H1 (cell line): ENCODE measurements at regions not wholly inside any gene's neighbourhood (a gene's known extent, or its start where the extent isn't known, plus 50 kb on each side); places are given as distances from the start of the nearest gene placed in this dataset.

Experiments
- CTCF ChIA-PET: fragments of 300-600 bp; sonication (Branson Sonifier 250); formaldehyde crosslinking; loops from one replicate; lab custom pipeline; 2021; ENCODE audit not compliant: partially characterized antibody; lab: Charles Lee
- POLR2A ChIA-PET: fragments of 300-600 bp; sonication (Branson Sonifier 250); formaldehyde crosslinking; loops from one replicate; lab custom pipeline; 2021; ENCODE audit warnings: inconsistent platforms; ENCODE audit not compliant: partially characterized antibody; lab: Charles Lee
- DNase-seq, 2 experiments: peaks; one replicate each; pipeline versions ENCODE4 v3.0.0 to v3.0.0-alpha.2; 2010 to 2022; ENCODE audit warnings: low spot score in 2 of 2, low read depth in 1 of 2, mixed read lengths in 1 of 2
- FAIRE-seq: peaks from 2 replicates; lab custom pipeline; 2011; peaks lifted over from hg19 to GRCh38; lab: Jason Lieb, UNC
- H2AFZ ChIP-seq: 2 replicates; pipeline ENCODE4 v1.8.1; 2012; ENCODE audit warnings: low read length, inconsistent platforms
- H2AK5ac ChIP-seq: 2 replicates; pipeline ENCODE4 v1.6.1; 2013; ENCODE audit warnings: low read depth, low read length
- H2BK120ac ChIP-seq: replicated peaks from 2 replicates; pipeline ENCODE3; 2013; ENCODE audit warnings: low read depth, low read length, inconsistent platforms
- H2BK12ac ChIP-seq: 2 replicates; pipeline ENCODE4 v1.6.1; 2013; ENCODE audit warnings: low read depth, low read length
- H2BK15ac ChIP-seq: 2 replicates; pipeline ENCODE4 v1.6.1; 2013; ENCODE audit warnings: low read length
- H2BK20ac ChIP-seq: 2 replicates; pipeline ENCODE4 v1.6.1; 2013; ENCODE audit warnings: low read length
- H2BK5ac ChIP-seq: 2 replicates; pipeline ENCODE4 v1.6.1; 2013; ENCODE audit warnings: low read depth, low read length
- H3K14ac ChIP-seq: 2 replicates; pipeline ENCODE4 v1.6.1; 2013; ENCODE audit warnings: inconsistent platforms; ENCODE audit not compliant: insufficient read length
- H3K18ac ChIP-seq: 2 replicates; pipeline ENCODE4 v1.6.1; 2013; ENCODE audit warnings: low read length; ENCODE audit errors: extremely low read depth
- H3K23ac ChIP-seq: 2 replicates; pipeline ENCODE4 v1.6.1; 2013; ENCODE audit warnings: inconsistent platforms; ENCODE audit not compliant: insufficient read length
- H3K23me2 ChIP-seq: 2 replicates; pipeline ENCODE4 v1.6.1; 2013; ENCODE audit warnings: low read depth, low read length
- H3K27ac ChIP-seq: 2 replicates; pipeline ENCODE4 v1.6.1; 2011; ENCODE audit warnings: low read depth, low read length, inconsistent platforms
- H3K27me3 ChIP-seq, 4 experiments: replicated peaks in 1 of 4; 1 replicate in 1 of 4; 2 replicates in 3 of 4; pipeline versions ENCODE4 v1.6.1 to v1.8.1; 2011 to 2013; ENCODE audit warnings: low read length in 3 of 4, mild to moderate bottlenecking in 3 of 4, inconsistent platforms in 2 of 4, mixed read lengths in 2 of 4, moderate library complexity in 1 of 4; ENCODE audit not compliant: control insufficient read depth in 3 of 4, insufficient read depth in 3 of 4; ENCODE audit errors: extremely low read depth in 1 of 4
- H3K36me3 ChIP-seq, 4 experiments: 2 replicates each; pipeline versions ENCODE4 v1.6.1 to v1.8.1; 2011 to 2013; ENCODE audit warnings: mild to moderate bottlenecking in 4 of 4, low read length in 3 of 4, moderate library complexity in 2 of 4, control low read depth in 1 of 4, inconsistent platforms in 1 of 4; ENCODE audit not compliant: insufficient read depth in 4 of 4, control insufficient read depth in 2 of 4
- H3K4ac ChIP-seq: replicated peaks from 2 replicates; pipeline ENCODE3; 2013; ENCODE audit warnings: low read length, low read depth, mixed read lengths, inconsistent platforms; ENCODE audit not compliant: insufficient read length
- H3K4me1 ChIP-seq, 4 experiments: replicated peaks in 1 of 4; 1 replicate in 1 of 4; 2 replicates in 3 of 4; pipeline versions ENCODE4 v1.6.1 to v1.8.1; 2011 to 2013; ENCODE audit warnings: low read length in 3 of 4, inconsistent platforms in 2 of 4, mixed read lengths in 1 of 4; ENCODE audit not compliant: insufficient read depth in 4 of 4, control insufficient read depth in 3 of 4
- H3K4me2 ChIP-seq, 2 experiments: 2 replicates each; pipeline versions ENCODE4 v1.6.1 to v1.8.1; 2011 to 2013; ENCODE audit warnings: low read depth in 2 of 2, low read length in 2 of 2, control low read depth in 1 of 2, inconsistent platforms in 1 of 2, mild to moderate bottlenecking in 1 of 2; ENCODE audit not compliant: insufficient read depth in 1 of 2
- H3K4me3 ChIP-seq, 4 experiments: fragments of 200-600, 300-600 bp in 1 of 4; sonication (generic), shearing (Covaris generic), sonication (Bioruptor Twin) in 1 of 4; 2 replicates each; pipeline versions ENCODE4 v1.5.1 to v1.8.1; 2011 to 2016; ENCODE audit warnings: low read length in 4 of 4, low read depth in 3 of 4, control low read depth in 2 of 4, inconsistent platforms in 2 of 4, mild to moderate bottlenecking in 2 of 4, mixed read lengths in 1 of 4, moderate library complexity in 1 of 4; ENCODE audit not compliant: insufficient read depth in 2 of 4; ENCODE audit errors: extremely low read depth in 1 of 4
- H3K56ac ChIP-seq: replicated peaks from 2 replicates; pipeline ENCODE3; 2013; ENCODE audit warnings: low read depth, mild to moderate bottlenecking, mixed read lengths, low read length, inconsistent platforms; ENCODE audit not compliant: insufficient read length
- H3K79me1 ChIP-seq: 2 replicates; pipeline ENCODE4 v1.6.1; 2013; ENCODE audit warnings: low read depth, low read length, control low read depth
- H3K79me2 ChIP-seq, 2 experiments: 2 replicates each; pipeline versions ENCODE4 v1.6.1 to v1.8.1; 2012 to 2013; ENCODE audit warnings: low read length in 2 of 2, mild to moderate bottlenecking in 2 of 2, inconsistent platforms in 1 of 2; ENCODE audit not compliant: insufficient read depth in 2 of 2, control insufficient read depth in 1 of 2
- H3K9ac ChIP-seq, 4 experiments: replicated peaks in 1 of 4; 1 replicate in 1 of 4; 2 replicates in 3 of 4; pipeline versions ENCODE4 v1.6.1 to v1.8.1; 2011 to 2013; ENCODE audit warnings: low read depth in 3 of 4, low read length in 3 of 4, control low read depth in 2 of 4, mild to moderate bottlenecking in 2 of 4, moderate library complexity in 2 of 4, inconsistent platforms in 1 of 4; ENCODE audit errors: extremely low read depth in 1 of 4
- H3K9me3 ChIP-seq, 2 experiments: 2 replicates each; pipeline versions ENCODE4 v1.6.1 to v1.8.1; 2012 to 2013; ENCODE audit warnings: mild to moderate bottlenecking in 2 of 2, moderate library complexity in 2 of 2, control low read depth in 1 of 2, inconsistent platforms in 1 of 2, low read depth in 1 of 2, low read length in 1 of 2, mixed read lengths in 1 of 2; ENCODE audit not compliant: insufficient read depth in 2 of 2
- H4K20me1 ChIP-seq, 2 experiments: replicated peaks in 1 of 2; 2 replicates each; pipeline versions ENCODE3 to v1.8.1; 2011 to 2013; ENCODE audit warnings: inconsistent platforms in 2 of 2, low read length in 2 of 2, mild to moderate bottlenecking in 1 of 2; ENCODE audit not compliant: insufficient read depth in 2 of 2, control insufficient read depth in 1 of 2
- H4K5ac ChIP-seq: 2 replicates; pipeline ENCODE4 v1.6.1; 2013; ENCODE audit warnings: low read length, low read depth, mixed read lengths, inconsistent platforms; ENCODE audit not compliant: insufficient read length
- H4K8ac ChIP-seq: 2 replicates; pipeline ENCODE4 v1.8.0; 2013; ENCODE audit warnings: mild to moderate bottlenecking, moderate library complexity, low read length, inconsistent platforms; ENCODE audit not compliant: insufficient read depth; ENCODE audit errors: extremely low read depth
- H4K91ac ChIP-seq: replicated peaks from 2 replicates; pipeline ENCODE3; 2013; ENCODE audit warnings: low read length, mixed read lengths, inconsistent platforms; ENCODE audit not compliant: insufficient read length
- ASH2L ChIP-seq: fragments of 200-600, 300-600 bp; sonication (generic); IDR thresholded peaks from one replicate; pipeline ENCODE4 v1.7.1; 2017; ENCODE audit warnings: low read length
- BCL11A ChIP-seq, 2 experiments: IDR thresholded peaks; one replicate each; pipeline ENCODE4 v1.6.1; 2011; ENCODE audit warnings: low read depth in 2 of 2, low read length in 2 of 2, mild to moderate bottlenecking in 2 of 2
- CBX5 ChIP-seq: fragments of 300-800, 300-1000 bp; sonication (generic); IDR thresholded peaks from 2 replicates; pipeline ENCODE4 v1.7.1; 2016; ENCODE audit warnings: antibody characterized with exemption, low read length, low read depth
- CBX8 ChIP-seq: fragments of 300-800, 300-1000 bp; sonication (generic); IDR thresholded peaks from 2 replicates; pipeline ENCODE4 v1.7.1; 2016; ENCODE audit warnings: low read depth, low read length, borderline replicate concordance
- EP300 ChIP-seq, 2 experiments: IDR thresholded peaks; 1 replicate in 1 of 2; 2 replicates in 1 of 2; pipeline ENCODE4 v1.6.1; 2011 to 2012; ENCODE audit warnings: low read depth in 2 of 2, low read length in 2 of 2, mild to moderate bottlenecking in 2 of 2, borderline replicate concordance in 1 of 2, inconsistent platforms in 1 of 2, moderate library complexity in 1 of 2
- FOSL1 ChIP-seq: IDR thresholded peaks from 2 replicates; pipeline ENCODE4 v1.6.1; 2011; ENCODE audit warnings: mild to moderate bottlenecking, low read depth, low read length, moderate library complexity; ENCODE audit not compliant: insufficient read depth
- HDAC6 ChIP-seq: IDR thresholded peaks from one replicate; pipeline ENCODE4 v1.7.1; 2012; ENCODE audit warnings: low read depth, mild to moderate bottlenecking, inconsistent platforms, low read length, moderate library complexity
- JUN ChIP-seq: IDR thresholded peaks from 2 replicates; pipeline ENCODE4 v1.6.1; 2011; ENCODE audit warnings: low read depth, mild to moderate bottlenecking, improper control_type of control experiment, low read length
- POLR2A ChIP-seq, 2 experiments: IDR thresholded peaks; 1 replicate in 1 of 2; 2 replicates in 1 of 2; pipeline ENCODE4 v1.6.1; 2011; ENCODE audit warnings: low read depth in 2 of 2, low read length in 2 of 2, mild to moderate bottlenecking in 2 of 2; ENCODE audit errors: control extremely low read depth in 1 of 2
- RXRA ChIP-seq: IDR thresholded peaks from 2 replicates; pipeline ENCODE4 v1.6.1; 2011; ENCODE audit warnings: low read depth, mild to moderate bottlenecking, low read length, moderate library complexity; ENCODE audit not compliant: insufficient read depth
- SIN3A ChIP-seq, 2 experiments: IDR thresholded peaks in 1 of 2; conservative IDR thresholded peaks in 1 of 2; 2 replicates each; pipeline ENCODE4 v1.6.1; 2011 to 2012; ENCODE audit warnings: low read length in 2 of 2, improper control_type of control experiment in 1 of 2, low read depth in 1 of 2, mild to moderate bottlenecking in 1 of 2
- SIRT6 ChIP-seq: IDR thresholded peaks from one replicate; pipeline ENCODE4 v1.7.1; 2012; ENCODE audit warnings: low read length, inconsistent platforms
- SIX5 ChIP-seq: IDR thresholded peaks from 2 replicates; pipeline ENCODE4 v1.6.1; 2011; ENCODE audit warnings: mild to moderate bottlenecking, low read depth, low read length
- SUZ12 ChIP-seq: fragments of 200-600 bp; sonication (generic); IDR thresholded peaks from 2 replicates; pipeline ENCODE4 v1.6.1; 2012; ENCODE audit warnings: mild to moderate bottlenecking, inconsistent platforms, low read length, moderate library complexity, mixed read lengths
- YY1 ChIP-seq: IDR thresholded peaks from 2 replicates; pipeline ENCODE4 v1.6.1; 2011; ENCODE audit warnings: low read depth, mild to moderate bottlenecking, low read length
- WGBS, 2 experiments: shearing (Covaris generic) in 1 of 2; methylation state at CpG; one replicate each; pipeline versions ENCODE4 v1.1.6 to v1.1.7; 2013 to 2015; ENCODE audit warnings: low lambda C conversion rate in 2 of 2, mixed read lengths in 2 of 2, inconsistent platforms in 1 of 2, low coverage in 1 of 2, missing lambda C conversion rate in 1 of 2; ENCODE audit not compliant: insufficient replicate concordance in 2 of 2, insufficient coverage in 1 of 2, insufficient read length in 1 of 2; ENCODE audit errors: extremely low coverage in 1 of 2, missing lambda C conversion rate in 1 of 2; 5-methylcytosine and 5-hydroxymethylcytosine counted together

GRCh38 chr5:71976449-71976848 lies 130.8 kb upstream of the MAP1B start:
- FAIRE-seq: no peak

More at GRCh38 chr5:71976449-71976848, 130.8 kb upstream of the MAP1B start:
- WGBS, 2 experiments: 87% methylated on average over 3 of the region's 3 CpGs; no CpG with 5 or more reads in 1 of the 2 experiments
- H3K27ac ChIP-seq: no peak overlapping the region
- no peak overlapping the region for H3K23ac ChIP-seq
- no peak overlapping the region for H3K9ac ChIP-seq
- TF ChIP-seq BCL11A (IDR thresholded peaks at IDR 0.05; ENCODE audit: low read depth in 2 of 2, low read length in 2 of 2) (no peak), SUZ12 (no peak), SIRT6 (no peak), ASH2L (no peak), CBX5 (no peak), HDAC6 (no peak), SIX5 (no peak), YY1 (no peak), SIN3A (conservative IDR thresholded peaks at IDR 0.05 in 1 of 2, IDR thresholded peaks at IDR 0.05 in 1 of 2; ENCODE audit: low read depth in 1 of 2, low read length in 2 of 2) (no peak), CBX8 (no peak), POLR2A (IDR thresholded peaks at IDR 0.05; ENCODE audit: control extremely low read depth in 1 of 2, low read depth in 2 of 2, low read length in 2 of 2) (no peak), JUN (no peak), RXRA (no peak), EP300 (IDR thresholded peaks at IDR 0.05; ENCODE audit: borderline replicate concordance in 1 of 2, low read depth in 2 of 2, low read length in 2 of 2) (no peak), FOSL1 (no peak)
- no peak overlapping the region for H3K56ac ChIP-seq
- no peak overlapping the region for H3K4me3 ChIP-seq
- no peaks in the 10 kb centered on the region for H3K9me3 ChIP-seq
- H2BK12ac ChIP-seq: no peak overlapping the region
- no peak overlapping the region for H2BK20ac ChIP-seq
- no peak overlapping the region for H2AFZ ChIP-seq
- no peaks in the 10 kb centered on the region for H3K23me2 ChIP-seq
- H3K14ac ChIP-seq: no peak overlapping the region
- H2BK120ac ChIP-seq: no peak overlapping the region
- H3K79me2 ChIP-seq: no peaks in the 10 kb centered on the region
- no peaks in the 10 kb centered on the region for H3K4me1 ChIP-seq
- no peak overlapping the region for H3K18ac ChIP-seq
- no peak overlapping the region for H2AK5ac ChIP-seq
- no peak overlapping the region for H4K8ac ChIP-seq
- no peaks in the 10 kb centered on the region for H3K36me3 ChIP-seq
- POLR2A ChIA-PET: interaction anchor here (1.0 kb wide), 1 partner anchor 18 kb away, joined by 3 read pairs; no protein-coding TSS in a partner anchor
- DNase-seq: no peak
- no peaks in the 10 kb centered on the region for H3K27me3 ChIP-seq
- no peak overlapping the region for H4K91ac ChIP-seq
- H4K20me1 ChIP-seq: no peaks in the 10 kb centered on the region
- no peak overlapping the region for H3K4me2 ChIP-seq
- H4K5ac ChIP-seq: no peak overlapping the region
- H3K79me1 ChIP-seq: no peaks in the 10 kb centered on the region
- no peak overlapping the region for H2BK15ac ChIP-seq
- no peak overlapping the region for H2BK5ac ChIP-seq
- CTCF ChIA-PET: interaction anchor here (1.0 to 1.1 kb wide), 2 partner anchors 15 to 146 kb away, joined by 3 to 4 read pairs; no protein-coding TSS in a partner anchor
- no peak overlapping the region for H3K4ac ChIP-seq
